DMS53 treated with DMSO at 0.1 percent for 48 hours (cell line): ENCODE measurements at regions not wholly inside any gene's neighbourhood (a gene's known extent, or its start where the extent isn't known, plus 50 kb on each side); places are given as distances from the start of the nearest gene placed in this dataset.

Experiments used
- DNase-seq: peaks from one replicate; lab custom pipeline; 2025; ENCODE audit not compliant: unreplicated experiment; lab: John Stamatoyannopoulos, UW

DNA sequence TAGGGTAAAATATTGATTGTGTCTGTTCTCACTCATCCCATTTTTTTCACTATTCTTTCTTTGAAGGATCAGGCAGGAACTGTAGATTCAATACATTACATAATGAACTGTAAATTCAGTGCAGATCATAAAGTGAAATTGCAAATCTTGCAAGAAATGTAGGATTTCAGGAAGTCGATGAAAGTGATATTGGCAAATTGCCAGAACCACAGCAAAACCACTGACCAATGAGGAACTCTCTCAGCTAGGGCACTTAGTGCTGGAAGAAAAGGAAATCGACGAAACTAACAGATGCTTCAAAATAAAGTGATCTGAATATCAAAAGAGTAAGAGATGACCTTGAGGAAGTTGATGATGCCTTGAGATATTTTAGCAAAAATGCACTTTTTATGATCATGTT, 157.6 kb downstream of the AACS start:
- no peak for DNase-seq

DNA sequence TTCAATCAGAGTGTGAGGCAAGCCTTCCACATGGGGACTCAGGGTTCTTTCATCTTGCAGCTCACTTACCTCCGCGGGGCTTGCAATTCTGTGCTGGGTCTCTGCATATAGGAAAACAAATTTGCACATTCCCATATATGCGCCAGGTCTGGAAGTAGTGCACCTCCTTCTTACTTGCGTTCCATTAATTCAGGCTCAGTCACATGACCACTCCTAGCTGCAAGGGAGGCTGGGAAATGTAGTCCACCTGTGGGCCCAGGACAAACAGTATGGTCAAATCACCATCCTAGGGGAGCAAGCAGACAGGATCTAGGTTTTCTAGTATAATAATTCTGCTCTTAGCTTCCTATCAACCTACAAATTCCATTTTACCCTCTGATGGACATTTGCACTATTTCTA, 160.4 kb downstream of the AACS start:
- DNase-seq: no peak

DNA sequence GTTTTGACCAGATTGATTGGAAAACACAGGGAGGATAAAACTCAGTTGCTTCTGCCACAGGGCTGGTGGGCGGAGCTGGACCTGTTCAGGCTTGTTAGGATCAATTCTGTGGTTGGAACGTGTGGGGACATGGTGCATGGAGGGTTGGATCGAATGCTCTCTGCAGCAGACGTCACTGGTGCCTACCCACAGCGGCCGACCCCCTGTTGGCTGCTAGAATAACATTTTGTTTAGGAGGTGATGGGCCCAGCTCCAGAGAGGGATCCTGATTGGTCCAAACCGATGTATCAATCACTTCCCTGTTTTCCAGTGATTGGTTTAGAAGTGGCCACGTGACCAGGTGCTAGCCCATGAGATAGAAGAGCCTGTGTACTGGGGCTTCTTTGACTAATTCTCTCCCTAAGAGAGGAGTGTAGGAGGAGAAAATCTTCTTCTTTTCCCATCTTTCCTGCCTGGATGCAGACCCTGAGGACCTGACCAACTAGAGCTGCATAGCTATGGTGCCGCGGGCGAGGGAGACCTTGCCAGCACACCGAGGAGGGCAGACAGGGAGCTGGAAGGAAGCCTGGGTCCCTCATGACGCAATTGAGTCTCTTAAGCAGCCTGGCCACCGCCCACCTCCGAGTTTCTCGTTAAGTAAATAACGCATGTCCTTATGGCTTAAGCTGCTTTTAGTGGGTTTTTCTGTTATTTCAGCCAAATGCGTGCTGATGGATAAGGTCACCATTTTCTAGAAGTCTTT, 163.5 kb downstream of the AACS start:
- DNase-seq: no peak

DNA sequence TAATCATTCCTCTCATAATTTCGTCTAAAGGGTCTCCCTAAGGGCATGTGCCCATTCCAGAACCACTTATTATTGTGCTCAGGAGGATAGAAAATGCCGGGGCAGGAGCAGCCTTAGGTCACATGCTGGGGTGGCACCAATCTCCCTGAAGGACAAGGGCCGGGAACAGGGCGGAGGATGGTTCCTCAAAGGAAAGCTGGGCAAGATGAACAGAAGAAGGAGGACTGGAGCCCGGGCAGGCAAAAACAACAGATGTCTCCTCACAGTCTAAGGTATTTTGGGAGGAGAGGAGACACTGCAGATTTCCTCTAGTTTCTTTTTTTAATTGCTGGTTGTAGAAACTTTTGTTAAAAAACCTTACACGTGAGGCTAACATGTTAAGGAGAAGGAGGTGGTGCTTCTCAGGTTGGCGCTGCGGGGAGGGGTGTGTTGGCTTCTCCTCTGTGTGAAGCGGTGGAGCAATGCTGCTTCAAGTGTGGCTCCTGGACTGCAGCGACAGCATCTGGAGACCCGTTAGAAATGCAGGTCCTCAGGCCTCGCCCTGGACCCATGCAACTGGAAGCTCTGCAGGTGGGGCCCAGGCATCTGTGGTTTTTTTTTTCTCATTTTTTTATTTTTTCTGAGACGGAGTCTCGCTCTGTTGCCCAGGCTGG, 164.8 kb downstream of the AACS start:
- DNase-seq: no peak

DNA sequence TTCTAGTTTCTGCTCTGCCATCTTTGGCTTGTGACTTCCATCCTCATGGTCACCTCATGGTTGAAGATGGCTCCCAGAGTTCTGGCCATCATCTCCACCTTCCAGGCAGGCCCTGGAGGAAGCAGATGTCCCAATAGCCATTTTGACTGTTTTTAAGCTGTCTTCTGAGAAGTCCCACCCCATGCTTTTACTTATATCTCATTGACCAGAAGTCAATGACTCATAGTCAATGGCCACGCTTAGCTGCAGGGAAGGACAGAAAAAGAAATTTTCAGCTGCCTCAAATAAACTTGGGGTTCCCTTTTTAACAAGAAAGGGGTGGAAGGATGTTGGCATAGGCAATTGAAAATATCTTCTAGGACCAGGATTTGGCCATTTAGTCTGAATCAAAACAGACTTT, 168.1 kb downstream of the AACS start:
- DNase-seq: no peak

DNA sequence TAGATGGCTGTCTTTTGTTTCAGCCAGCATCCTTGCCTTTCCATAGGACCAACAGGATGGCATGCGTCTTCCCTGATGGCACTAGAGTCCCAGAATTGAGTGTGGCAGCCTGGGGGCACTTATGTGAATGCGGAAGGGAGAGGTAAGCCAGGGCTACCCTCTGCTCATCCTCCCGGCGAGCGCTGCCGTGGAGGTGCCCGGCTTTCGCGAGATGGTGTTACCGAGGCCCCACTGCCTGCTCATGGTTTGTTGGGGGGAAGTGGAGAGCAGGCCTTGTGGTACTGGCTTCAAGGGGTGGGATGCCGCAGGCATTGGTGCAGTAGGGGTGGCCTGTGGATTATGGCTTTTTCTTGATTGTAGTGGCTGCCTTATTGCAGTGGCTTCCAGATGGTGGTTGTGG, 174.3 kb downstream of the AACS start:
- DNase-seq: no peak

DNA sequence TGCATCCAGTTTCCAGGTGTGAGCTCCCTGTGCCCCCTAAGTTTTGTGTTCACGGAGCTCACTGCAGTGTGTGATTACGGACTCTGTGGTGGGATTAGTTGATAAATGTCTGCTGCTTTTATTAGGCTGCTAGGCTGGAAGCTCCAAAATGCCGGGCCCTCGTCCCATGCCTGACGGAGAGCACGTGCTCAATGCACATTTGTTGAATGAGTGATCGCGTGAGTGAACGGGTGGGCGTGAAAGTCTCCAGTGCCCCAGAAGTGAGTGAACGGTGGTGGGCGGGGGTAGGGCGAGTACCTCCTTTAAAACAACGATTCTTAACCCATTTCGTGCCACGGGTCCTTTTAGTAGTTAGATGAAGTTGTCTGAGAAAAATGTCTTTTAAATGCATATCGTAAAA, 175.5 kb downstream of the AACS start:
- DNase-seq: no peak

DNA sequence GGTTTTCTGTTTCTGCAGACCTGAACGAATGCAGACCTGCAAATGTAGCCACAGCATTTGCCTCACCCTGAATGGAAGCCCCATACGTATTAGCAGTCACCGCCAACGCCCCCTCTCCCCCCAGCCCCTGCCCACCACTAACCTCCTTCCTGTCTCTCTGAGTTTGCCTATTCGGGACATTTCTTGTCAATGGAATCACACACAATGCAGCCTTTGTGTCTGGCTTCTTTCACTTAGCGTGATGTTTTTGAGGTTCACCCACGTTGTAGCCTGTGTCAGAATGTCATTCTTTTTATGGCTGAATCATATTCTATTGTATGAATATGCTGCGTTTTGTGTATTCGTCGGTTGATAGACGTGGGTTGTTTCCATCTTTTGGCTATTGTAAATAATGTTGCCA, 178.6 kb downstream of the AACS start:
- DNase-seq: no peak

DNA sequence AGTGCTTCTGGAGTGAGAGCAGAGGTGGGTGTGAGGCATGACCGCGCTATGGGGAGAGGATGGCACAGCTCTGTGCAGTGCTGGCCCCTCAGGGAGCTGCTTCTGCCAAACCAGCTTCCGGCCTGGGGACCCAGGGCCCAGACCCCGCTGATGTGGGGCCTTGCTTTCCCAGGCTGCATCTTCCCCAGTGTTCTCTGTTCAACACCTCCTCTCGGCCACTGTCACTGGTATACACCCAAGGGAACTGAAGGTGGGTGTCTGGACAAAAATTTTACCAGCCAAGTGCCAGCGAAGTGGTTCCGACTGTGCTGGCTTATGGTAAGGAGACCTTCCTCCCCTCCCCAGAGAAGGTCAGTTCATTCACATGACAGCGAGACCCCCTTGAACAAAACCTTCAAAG, 179.1 kb downstream of the AACS start:
- no peak for DNase-seq

DNA sequence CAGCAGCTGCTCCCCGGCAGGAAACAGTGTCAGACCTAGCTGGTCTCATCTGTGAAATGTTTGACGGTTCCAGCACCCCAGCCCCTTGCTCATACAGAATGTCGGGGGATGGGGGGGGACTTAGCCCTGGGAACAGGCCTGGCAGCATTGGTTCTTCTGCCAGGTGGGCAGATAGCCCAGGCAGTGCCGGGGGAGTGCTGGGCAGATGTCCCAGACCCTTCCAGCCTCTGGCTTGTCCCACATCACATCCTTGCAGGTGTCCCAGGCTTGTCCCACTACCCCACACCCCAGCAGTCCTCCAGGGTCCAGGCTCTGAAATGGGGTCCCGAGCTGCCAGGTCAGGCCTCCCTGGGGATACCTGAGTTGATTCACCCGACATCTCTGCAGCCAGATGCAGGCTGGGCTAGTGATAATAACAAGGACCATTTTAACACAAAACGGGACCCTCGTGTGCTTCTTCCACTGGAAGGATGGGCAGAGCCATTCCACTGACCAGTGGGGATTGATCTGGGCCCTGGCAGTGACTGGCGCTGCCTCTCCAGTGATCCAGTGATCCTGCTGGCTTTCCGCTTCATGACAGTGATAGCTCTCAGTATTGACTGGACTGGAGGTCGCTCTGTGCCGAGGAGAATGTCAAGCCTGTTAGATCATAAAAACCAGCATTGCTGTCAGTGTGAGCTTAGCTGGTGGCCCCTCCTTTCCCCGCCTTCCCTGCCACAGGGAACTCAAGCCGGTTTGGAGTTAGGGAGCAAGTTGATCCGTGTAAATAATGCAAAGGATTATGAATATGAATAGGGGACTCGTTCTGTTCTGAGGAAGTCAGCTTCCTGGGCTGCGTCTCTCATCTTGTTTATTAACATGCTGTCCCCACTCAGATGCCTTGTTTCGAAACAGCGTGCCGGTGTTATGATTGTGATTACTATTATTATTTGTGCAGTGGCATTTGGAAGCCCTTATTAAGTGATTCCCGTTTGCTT, 180.6 kb downstream of the AACS start:
- DNase-seq: no peak

DNA sequence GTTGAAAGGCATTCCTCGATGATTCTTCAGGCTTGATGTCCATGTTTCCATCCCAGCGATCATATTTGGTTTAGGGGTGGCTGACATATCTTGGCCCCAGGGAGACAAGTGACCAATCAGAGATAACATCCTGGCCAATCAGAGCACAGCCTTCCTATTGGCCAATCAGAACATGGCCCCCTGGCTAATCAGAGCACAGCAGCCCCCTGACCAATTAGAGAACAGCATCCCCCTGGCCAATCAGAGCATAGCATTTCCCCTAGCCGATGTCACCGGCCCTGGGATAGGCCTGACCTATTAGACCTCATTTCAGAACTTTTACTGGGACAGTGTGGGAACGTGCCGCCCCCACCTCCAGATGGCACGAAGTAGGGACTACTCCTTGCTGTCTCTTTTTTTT, 182.2 kb downstream of the AACS start:
- DNase-seq: no peak

DNA sequence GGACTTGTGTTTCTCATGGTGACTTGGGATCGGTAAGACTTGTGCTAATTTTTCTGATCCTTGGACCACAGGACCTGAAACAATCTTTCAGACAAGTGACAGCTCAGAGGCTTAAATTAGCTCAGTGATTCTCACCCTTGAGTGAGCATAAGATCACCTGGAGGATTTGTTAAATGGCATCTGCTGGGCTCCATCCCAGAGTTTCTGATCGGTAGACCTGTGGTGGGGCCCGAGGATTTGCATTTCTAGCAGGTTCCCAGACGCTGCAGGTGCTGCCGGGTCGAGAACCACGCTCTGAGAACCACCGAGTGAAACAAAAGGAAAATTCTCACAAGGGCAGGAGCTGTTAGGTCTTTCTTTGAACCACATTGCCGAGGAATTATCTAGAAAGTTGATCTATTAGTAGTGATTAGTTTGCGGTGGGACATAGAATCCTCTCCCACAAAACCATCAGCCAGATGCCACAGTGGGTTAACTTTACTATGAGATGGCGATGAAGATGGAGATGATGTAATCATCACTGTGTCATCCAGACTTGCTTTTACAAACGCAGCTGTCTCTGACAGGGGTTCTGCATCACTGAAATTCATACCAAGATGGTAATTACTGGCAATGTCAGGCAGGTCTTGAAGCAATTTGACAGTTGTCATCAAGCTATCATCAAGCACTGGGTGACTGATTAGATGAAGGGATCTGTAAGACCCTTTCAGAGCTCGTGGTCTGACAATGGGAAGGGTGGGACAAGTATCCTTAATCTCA, 184.0 kb downstream of the AACS start:
- DNase-seq: no peak

DNA sequence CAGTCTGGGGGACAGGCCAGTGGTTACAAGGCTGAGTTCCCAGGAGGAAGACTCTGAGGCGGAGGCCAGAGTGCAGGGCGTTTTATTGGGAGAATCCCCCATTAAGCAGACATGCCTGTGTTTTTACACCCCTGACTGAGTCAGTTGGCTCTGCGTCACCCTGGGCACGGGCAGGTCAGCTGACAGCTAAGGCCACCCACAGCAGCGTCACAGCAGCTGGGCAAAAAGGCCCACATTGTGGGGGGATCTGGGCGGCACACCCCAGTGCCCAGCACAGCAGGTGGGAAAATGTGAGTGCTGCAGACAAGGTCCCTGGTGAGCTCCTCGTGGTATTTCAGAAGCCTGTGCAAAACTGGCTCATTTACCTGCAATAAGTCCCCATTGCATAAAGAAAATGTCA, 184.7 kb downstream of the AACS start:
- no peak for DNase-seq

DNA sequence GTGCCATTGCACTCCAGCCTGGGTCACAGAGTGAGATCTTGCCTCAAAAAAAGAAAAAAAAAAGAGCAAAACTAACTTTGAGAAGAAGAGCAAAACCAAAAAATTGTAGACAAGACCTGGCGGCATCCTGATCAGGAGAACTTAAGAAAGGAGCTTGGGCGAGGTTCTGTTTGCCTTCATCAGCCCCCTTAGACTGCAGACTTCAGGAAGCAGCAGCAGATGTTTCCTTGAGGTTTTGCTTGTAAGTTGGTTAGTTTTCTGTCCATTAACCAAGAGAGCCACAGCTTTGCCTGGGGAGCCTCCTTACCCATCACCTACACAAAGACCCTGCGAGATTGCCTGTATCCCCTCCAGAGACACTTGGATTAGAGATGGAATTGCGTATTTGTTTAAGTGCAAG, 189.0 kb downstream of the AACS start:
- DNase-seq: no peak

DNA sequence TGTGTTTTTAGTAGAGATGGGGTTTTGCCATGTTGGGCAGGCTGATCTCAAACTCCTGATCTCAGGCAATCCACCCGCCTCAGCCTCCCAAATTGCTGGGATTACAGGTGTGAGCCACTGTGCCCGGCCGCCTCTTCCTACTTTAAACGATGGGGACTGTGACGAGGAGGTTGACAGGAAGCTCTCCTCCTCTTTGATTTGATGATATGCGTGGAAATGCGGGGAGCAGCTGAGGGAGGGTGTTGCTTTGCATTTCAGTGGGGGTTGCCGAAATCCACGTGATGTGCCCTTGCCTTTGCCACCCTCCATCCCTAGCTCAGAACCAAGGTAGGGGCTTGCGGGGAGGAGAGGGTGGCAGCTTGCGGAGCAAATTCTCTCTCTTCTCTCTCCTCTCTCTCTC, 189.6 kb downstream of the AACS start:
- no peak for DNase-seq

DNA sequence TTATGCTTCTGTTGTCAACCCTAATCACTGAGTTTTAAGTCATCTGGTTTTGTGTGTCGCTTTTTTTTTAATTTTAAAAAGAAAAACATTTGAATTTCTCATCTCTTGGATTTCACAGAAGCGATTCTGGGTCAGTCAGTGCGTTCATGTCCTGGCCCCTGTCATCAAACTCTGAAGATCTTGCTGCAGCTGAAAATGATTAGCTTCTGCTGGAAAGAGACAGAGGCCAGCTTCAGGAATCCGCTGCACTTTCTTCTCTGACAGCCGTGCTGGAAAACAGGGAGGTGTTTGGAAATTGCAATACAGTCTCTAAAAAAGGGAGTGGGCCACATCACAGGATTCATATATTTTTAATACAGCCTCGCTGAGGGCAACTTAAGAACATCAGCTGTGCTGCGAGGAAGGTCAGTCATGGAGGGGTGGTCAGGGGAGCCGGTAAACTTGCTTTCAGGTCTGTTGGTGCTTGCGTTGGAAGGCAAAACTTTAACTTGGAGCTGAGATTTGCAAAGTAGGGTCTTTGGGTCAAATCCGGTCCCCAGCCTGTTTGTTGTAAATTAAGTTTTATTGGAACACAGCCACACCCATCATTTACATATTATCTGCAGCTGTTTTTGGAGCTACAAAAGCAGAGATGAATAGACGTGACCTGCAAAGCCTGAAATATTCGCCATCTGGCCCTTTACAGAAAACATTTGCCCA, 190.8 kb downstream of the AACS start:
- DNase-seq: no peak

DNA sequence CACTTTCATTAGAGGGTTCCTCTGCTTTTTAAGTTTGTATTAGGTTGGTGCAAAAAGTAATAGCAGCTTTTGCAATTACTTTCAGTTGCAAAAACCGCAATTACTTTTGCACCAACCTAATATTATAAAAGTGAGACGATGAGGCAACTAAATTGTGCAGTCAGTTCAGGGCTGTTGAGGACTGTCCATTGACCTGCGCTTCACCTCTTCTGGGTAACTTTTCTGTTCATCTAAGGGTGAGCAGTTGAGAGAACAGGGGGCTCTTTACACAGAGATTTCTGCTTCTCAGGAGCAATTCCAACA, 191.3 kb downstream of the AACS start:
- DNase-seq: no peak

DNA sequence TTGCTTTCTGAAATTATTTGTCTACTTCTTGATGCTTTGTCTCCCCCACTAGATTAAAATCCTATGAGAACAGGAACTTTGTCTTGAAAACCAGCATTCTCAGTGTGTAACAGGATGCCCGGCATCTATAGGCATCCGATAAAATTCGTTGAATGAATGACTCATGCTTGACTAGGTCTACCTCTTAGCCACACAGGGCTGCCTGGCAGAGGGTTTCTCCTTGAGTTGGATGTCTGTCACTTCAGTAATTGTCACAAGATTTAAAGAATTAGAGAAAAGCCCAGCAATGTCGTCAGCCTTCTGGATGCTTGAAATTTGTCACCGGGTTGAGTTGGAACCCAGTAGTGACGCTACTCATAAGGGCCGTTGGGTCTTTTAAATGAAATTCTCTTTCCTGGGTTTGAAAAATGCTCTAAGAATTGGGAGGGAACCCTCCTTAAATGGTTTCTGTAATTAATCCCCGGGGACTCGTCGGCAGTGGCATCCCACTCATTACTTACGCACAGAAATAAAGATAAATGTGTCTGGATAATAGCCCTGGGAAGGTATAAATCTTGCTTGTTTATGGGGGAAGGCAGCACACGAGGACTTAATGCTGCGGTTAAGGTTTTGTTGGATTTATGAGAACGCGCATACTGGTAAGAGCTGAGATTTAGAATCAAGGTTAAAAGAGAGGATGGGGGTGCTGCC, 194.1 kb downstream of the AACS start:
- DNase-seq: no peak

DNA sequence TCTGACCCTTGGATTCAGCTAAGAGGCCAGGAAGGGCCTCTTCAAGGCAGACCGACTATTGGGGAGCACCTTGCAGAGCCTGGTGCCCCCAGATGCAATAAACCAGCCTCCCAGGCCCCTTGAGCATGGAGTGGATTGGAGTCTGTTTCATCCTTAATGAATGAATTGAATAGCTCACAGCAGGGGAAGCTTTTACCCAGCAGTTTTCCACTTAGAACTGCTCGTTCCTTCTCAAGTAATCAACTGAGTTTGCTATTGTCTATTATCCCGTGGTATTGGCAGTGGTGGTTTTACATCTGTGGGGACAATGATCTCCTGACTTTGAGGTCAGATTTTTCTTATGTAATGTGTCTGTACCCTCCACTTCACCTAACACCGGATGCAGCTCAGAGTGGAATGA, 197.6 kb downstream of the AACS start:
- no peak for DNase-seq

DNA sequence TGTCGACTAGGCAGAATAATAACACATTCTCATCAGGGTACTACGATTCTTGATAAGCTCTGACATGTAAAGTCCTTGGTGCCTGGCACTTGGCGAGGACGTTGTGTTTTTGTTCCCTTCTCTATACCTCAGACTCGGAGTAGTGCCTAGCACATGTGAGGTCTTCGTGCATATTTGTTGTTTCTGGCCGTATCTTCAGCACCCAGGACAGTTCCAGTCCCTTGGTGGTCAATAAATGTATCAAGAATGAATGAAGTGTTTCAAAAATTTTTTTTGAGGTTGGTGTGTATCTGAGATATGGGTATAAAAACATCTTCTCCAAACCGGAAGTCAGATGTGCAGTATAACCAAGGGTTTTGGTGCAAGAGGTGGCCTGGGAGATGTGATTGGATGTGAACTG, 198.2 kb downstream of the AACS start:
- no peak for DNase-seq
